ENCODE measurements at regions not wholly inside any gene's neighbourhood (a gene's known extent, or its start where the extent isn't known, plus 50 kb on each side); places are given as distances from the start of the nearest gene placed in this dataset.

GRCh38 chr5:73286896-73287295 lies 113.9 kb downstream of the TMEM174 start:
- DNase-seq = no peak

GRCh38 chr5:73284985-73285384 lies 112.0 kb downstream of the TMEM174 start:
- DNase-seq = no peak

GRCh38 chr5:73284220-73284795 lies 111.3 kb downstream of the TMEM174 start:
- DNase-seq = no peak

DNA sequence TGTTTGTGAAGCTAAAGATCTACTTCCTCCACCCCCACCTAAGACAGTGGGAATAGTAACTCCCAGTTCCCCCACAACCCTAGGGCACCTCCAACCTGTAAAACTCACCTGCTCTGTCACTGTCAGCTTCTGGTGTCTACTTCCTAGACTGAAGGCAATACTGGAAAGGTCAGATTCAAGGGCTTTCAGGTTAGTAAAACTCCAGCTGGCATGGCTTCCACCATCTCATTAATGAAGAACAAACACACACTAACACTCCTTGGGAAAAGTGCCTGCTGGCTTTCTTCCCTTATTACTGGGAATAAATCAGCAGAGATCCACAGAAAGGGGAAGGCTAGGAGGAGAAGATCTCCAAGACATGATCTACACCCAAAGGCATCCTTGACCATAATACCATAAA lies 109.9 kb downstream of the TMEM174 start:
- DNase-seq = no peak

DNA sequence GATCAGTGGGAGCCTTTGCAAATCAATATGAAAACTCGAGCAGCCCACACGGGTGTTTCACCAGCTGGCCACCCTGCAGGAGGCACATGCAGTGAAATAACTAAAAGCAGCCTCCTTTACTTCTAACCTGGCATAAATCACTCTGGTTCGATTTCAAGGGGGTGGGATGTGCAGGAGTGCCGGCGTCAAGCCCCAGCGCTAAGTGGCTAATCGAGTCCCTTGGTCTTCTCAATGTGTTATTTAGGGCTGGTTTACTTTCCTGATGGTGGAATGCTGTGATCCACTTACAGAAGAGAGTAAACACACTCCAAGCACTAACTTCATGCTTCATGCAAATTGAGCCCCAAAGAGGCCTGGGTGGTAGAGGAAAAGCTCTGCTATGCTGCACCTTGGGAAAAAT lies 109.4 kb downstream of the TMEM174 start:
- no peak for DNase-seq

GRCh38 chr5:73280821-73281746 lies 108.1 kb downstream of the TMEM174 start:
- no peak for DNase-seq

DNA sequence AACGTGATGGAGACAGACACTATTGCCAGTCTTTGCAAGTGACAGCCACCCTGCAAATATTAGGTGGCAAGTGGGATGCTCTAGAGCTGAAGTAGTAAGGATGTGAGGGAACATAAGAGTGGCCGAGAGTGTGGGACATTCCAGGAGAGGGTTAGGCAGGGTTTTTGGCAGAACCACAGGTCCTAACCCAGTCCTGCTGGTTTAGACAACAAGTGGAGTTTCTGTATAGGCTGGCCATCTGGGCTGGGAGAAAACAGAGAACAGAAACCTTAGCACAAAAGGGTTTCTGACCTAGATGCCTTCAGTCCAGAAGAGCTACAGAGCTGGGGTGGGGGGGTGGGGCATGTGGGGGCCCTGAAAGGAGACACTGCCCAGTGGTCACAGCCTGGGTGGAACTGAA lies 107.4 kb downstream of the TMEM174 start:
- DNase-seq = no peak

DNA sequence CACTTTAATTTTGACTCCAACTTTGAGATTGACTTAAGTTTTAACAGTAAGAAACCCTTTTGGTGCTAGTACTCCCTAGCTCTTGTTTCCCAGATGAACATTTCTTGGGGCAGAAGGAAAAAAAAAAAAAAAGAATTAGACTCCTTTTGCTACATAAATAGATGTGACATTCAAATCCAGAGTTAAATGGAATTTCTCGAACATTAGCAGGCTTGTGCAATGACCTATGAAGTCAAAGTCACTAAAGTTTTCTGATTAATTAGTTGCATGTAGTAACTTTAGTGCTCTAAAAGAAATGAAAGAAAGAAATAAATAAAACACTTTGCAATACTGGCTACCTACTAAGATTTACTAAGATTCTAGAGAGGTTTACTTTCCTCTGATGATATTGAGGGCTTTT lies 106.8 kb downstream of the TMEM174 start:
- no peak for DNase-seq

GRCh38 chr5:73278693-73279092 lies 105.7 kb downstream of the TMEM174 start:
- DNase-seq = no peak

DNA sequence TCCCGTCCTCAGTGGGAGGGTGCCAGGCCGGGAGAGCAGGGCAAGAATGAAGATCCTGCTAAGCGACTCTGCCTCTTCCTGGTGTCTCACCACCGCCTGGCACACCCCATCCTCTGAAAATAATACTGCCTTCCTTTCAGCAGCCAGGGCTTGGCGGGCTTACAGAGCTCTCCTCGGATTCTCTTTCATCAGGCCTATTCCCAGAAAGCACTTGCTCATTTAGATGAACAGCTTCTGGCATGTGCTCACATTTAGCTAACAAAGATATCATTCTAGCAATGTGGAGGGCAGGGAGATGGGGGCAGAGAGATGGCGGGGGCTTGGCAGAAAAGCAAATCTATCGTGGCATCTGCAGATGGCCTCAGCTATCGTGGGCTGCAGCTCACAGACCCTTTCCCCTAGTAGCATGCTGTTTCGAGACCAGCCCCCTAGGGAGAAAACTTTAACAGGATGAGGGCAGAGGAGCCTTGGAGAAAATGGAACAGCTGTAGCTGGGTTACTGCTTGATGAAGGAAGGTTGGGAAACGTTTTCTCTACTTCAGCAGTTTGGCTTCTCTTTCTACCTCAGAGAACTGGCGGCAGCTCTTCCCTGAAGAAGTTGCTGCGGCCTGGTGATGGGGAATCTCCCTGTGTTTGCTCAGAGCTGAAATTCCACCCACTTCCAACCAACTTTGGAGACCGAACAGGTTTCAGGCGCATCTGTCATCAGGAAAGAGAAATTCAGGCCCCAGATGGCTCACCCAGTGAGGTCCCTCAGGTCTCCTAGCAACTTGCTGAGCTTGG lies 102.1 kb downstream of the TMEM174 start:
- no peak for DNase-seq

GRCh38 chr5:73274121-73274520 lies 101.1 kb downstream of the TMEM174 start:
- DNase-seq = no peak

- DNase-seq = no peak
These were observed 100.5 kb downstream of the TMEM174 start for GRCh38 chr5:73273379-73274050.

GRCh38 chr5:73272351-73272750 lies 99.4 kb downstream of the TMEM174 start:
- DNase-seq = no peak

DNA sequence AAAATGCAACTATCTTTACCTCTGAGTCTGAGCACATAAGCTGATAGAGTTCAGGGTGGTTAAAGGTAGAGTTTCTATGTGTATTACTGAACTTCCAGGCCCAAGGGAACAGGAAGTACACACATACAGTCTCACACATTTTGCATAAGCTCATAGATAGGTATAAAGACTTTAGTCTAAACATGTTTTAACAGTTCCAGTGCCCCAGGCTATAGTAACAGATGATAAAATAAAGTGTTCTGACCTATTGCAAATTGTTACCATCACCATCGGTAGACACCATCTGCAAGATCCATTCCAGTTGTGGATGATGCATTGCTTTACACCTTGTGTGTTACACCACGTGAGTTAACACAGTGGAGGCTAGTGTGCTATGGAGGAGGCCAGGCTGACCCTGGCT lies 95.8 kb downstream of the TMEM174 start:
- DNase-seq = no peak

DNA sequence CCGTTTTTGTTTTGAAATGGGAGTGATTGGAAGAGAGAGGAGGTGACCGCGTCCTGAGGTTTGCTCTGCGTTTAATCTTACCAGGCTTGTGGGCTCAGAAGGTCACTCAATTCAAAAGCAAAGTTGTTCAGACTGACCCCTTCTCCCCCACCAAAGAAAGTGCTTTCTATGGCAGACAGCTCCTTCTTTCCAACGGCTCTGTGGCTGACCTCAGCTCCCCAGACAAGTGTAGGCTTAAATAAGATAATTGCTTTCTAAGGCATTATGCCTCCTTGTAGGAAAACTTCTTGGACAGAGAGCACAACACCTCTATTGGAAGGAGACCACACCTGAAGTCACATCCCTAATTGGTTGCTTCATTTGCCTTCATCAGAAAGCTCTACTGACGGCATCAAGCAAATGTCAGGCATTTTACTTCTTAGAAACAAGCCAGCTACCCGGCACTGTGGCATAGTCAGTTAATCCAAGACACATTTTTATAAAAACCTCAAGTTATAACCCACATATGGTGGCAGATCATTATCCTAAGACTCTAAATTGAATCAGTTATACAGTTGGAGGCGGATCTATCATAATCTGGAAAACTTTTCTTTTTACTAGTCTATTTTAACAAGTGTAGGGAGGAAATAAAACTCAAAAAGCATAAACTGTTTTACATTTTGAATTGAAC lies 94.9 kb downstream of the TMEM174 start:
- no peak for DNase-seq

DNA sequence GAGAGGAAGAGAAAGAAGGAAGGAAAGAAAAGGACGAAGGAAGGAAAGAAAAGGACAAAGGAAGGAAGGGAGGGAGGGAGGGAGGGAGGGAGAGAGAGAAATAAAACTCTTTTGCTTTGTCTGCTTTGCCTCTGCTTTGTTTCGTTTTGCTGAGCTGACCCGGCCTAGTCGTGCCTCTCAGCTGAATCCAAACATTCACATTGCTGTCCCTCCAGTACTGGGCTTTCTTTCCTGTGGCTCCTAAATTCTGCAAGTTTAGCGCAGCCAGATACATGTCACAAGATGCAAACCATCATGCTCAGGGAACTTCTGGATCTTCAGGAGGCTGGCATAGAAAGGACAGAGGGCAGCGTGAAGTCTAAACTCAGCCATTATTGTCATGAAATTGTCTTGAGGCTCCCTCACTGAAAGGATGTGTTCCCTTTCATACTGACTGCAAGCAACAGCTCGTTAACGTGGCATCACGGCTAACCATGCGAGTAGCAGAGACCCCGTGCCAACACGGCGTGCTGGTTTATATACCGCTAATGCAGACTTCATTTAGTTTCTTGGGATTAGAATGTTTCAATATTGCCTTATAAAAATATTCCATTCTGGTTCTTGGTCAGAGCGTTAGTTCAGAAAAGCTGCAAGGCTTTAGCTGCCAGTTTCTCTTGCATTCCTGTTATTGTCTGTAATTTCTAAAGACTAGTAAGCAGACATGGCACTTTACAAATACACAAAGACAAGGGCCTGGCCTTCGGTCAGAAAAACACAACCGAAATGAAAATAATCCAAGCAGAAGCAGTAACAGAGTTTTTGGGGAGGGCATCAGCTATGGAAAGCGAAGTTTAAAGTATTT lies 94.2 kb downstream of the TMEM174 start:
- no peak for DNase-seq

DNA sequence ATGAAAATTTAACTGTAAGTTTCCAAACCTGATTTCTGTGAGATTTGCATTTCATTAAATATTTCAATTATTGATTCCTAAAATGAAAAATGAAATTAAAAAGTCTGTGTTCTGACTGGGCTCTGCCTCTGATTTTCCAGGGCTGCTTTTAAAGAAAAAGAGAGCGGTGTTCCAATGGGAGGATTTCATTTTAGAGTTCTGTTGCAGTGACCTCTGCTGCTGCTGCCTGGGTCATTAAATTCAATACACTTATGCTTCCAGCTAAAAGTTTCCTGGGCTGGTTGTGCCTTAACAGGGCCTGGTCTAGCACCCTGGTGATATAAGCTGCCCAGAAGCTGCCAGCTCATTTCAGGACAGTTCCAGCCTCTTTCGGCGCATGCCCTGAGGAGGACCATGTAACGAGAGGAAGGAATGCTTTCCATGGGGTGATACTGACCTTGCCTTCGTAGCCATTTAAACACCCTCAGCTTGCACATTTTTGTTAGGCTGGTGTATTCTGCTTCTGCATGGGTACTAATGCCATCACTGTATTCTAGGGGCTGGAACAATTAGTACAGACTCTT lies 93.3 kb downstream of the TMEM174 start:
- DNase-seq = no peak

DNA sequence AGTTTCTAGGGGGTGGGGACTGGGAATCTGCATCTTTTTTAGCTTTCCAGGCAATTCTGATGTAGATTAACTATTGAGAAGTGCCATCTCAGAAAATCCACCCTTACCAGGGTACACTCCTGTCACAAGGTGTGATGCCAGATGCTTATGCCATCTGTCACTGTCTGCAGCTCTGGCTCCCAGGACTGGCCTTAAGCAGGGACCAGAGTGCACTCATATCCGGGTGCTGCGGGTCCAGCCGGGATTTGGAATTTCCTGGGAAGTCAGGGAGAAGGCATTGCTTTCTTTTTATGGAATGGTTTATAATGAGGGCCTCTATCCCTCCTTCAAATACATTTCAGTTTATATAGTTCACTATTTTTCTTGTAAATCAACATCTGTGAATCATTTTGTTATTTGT lies 92.6 kb downstream of the TMEM174 start:
- DNase-seq = no peak

- no peak for DNase-seq
These were observed 91.6 kb downstream of the TMEM174 start for GRCh38 chr5:73264631-73265030.

DNA sequence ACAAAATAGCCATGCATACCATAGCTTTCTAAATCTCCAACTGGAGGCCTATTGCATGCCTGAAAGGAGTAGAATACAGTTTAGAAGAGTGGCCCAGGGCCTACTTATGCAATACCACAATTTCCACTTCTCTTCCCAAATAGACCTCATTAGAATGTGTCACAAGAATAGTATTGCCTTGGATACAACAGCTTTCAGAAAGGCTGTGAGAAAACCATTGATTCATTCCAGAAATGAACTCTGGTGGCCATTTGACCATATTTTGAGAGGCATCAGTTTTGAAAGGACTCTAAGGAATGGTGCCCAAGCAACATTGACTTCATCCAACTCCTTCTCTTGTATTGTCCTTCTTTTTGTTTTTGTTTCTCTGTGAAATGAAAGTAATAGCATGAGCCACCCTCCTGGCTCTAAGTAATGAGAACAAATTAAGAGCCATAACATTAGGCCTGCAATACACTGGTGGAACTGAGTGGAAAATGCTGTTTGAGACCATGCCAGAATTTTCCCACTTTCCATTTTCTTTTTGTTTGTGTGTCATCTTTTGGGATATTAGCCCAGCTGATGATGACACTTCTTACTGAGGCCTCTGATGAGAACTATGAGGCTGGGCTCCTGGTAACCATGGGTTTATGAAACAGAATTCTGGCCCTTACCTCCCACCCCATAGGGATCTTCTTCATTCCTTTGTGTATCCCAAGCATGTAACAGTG lies 90.2 kb downstream of the TMEM174 start:
- no peak for DNase-seq

- no peak for DNase-seq
These were observed 83.9 kb downstream of the TMEM174 start for GRCh38 chr5:73256862-73257261.
